T-cell (primary cell): ENCODE measurements at regions not wholly inside any gene's neighbourhood (a gene's known extent, or its start where the extent isn't known, plus 50 kb on each side); places are given as distances from the start of the nearest gene placed in this dataset.

ENCODE experiments used
- ATAC-seq, 4 experiments: fragments of 200-7000 bp in 3 of 4; fragments of 150-1000 bp in 1 of 4; cut with Tn5 transposase; replicated peaks in 1 of 4; 1 replicate in 3 of 4; 2 replicates in 1 of 4; pipeline ENCODE4 v1.10.0; 2021; ENCODE audit warnings: moderate library complexity in 3 of 4, mild to moderate bottlenecking in 2 of 4, moderate number of reproducible peaks in 1 of 4
- CTCF ChIA-PET, 2 donors: fragments of 300-600 bp; sonication (Branson Sonifier 250); formaldehyde crosslinking; loops; one replicate each; lab custom pipeline; 2022; ENCODE audit warnings: antibody characterized with exemption in 2 of 2; lab: Charles Lee
- POLR2A ChIA-PET, 2 donors: fragments of 300-600 bp; sonication (Branson Sonifier 250); formaldehyde crosslinking; loops; one replicate each; lab custom pipeline; 2022; ENCODE audit warnings: antibody characterized with exemption in 2 of 2; lab: Charles Lee
- DNase-seq, 35 experiments: peaks; one replicate each; pipeline versions ENCODE4 v3.0.0 to v3.0.0-alpha.2; 2013 to 2023
- H3K27ac ChIP-seq: one replicate; pipeline ENCODE4 v1.5.1; 2013; ENCODE audit warnings: low read length
- H3K27me3 ChIP-seq, 2 experiments: replicated peaks in 1 of 2; 1 replicate in 1 of 2; 2 replicates in 1 of 2; pipeline versions ENCODE4 v1.6.1 to v1.7.0; 2013; ENCODE audit warnings: low read length in 1 of 2, mixed read lengths in 1 of 2; ENCODE audit not compliant: control insufficient read depth in 2 of 2, insufficient read depth in 2 of 2; ENCODE audit errors: extremely low read depth in 1 of 2
- H3K36me3 ChIP-seq, 2 donors: 1 replicate in 1 of 2; 2 replicates in 1 of 2; pipeline versions ENCODE4 v1.6.1 to v1.7.0; 2013; ENCODE audit warnings: low read length in 1 of 2; ENCODE audit not compliant: control insufficient read depth in 2 of 2, insufficient read depth in 1 of 2; ENCODE audit errors: extremely low read depth in 1 of 2
- H3K4me1 ChIP-seq, 2 experiments: 1 replicate in 1 of 2; 2 replicates in 1 of 2; pipeline versions ENCODE4 v1.6.1 to v1.7.0; 2013; ENCODE audit warnings: low read length in 2 of 2, mixed read lengths in 1 of 2; ENCODE audit not compliant: insufficient read depth in 2 of 2, control insufficient read depth in 1 of 2; ENCODE audit errors: extremely low read depth in 1 of 2
- H3K4me3 ChIP-seq, 2 donors: 1 replicate in 1 of 2; 2 replicates in 1 of 2; pipeline versions ENCODE4 v1.5.1 to v1.7.0; 2013; ENCODE audit warnings: mild to moderate bottlenecking in 2 of 2, low read length in 1 of 2, moderate library complexity in 1 of 2; ENCODE audit not compliant: control insufficient read depth in 1 of 2; ENCODE audit errors: extremely low read depth in 1 of 2
- H3K9me3 ChIP-seq: 2 replicates; pipeline ENCODE4 v1.7.0; 2013
- H3K27ac Mint-ChIP-seq, 2 donors: one replicate each; pipeline ENCODE4 v1.8.0; 2020 to 2021; ENCODE audit warnings: mild to moderate bottlenecking in 2 of 2, mixed read lengths in 2 of 2
- H3K27me3 Mint-ChIP-seq, 2 donors: one replicate each; pipeline ENCODE4 v1.8.0; 2021 to 2022; ENCODE audit warnings: mixed read lengths in 2 of 2
- H3K36me3 Mint-ChIP-seq: one replicate; pipeline ENCODE4 v1.8.0; 2021; ENCODE audit warnings: mixed read lengths
- H3K4me1 Mint-ChIP-seq, 3 donors: one replicate each; pipeline ENCODE4 v1.8.0; 2020 to 2022; ENCODE audit warnings: mixed read lengths in 3 of 3, mild to moderate bottlenecking in 1 of 3
- H3K4me3 Mint-ChIP-seq, 3 donors: one replicate each; pipeline ENCODE4 v1.8.0; 2020 to 2022; ENCODE audit warnings: mild to moderate bottlenecking in 3 of 3, mixed read lengths in 3 of 3, moderate library complexity in 3 of 3
- H3K9me3 Mint-ChIP-seq, 3 donors: one replicate each; pipeline ENCODE4 v1.8.0; 2020 to 2022; ENCODE audit warnings: mixed read lengths in 3 of 3
- WGBS: methylation state at CpG from one replicate; pipeline ENCODE4 v1.1.5; 2013; ENCODE audit warnings: missing lambda C conversion rate; ENCODE audit not compliant: insufficient coverage; 5-methylcytosine and 5-hydroxymethylcytosine counted together

DNA sequence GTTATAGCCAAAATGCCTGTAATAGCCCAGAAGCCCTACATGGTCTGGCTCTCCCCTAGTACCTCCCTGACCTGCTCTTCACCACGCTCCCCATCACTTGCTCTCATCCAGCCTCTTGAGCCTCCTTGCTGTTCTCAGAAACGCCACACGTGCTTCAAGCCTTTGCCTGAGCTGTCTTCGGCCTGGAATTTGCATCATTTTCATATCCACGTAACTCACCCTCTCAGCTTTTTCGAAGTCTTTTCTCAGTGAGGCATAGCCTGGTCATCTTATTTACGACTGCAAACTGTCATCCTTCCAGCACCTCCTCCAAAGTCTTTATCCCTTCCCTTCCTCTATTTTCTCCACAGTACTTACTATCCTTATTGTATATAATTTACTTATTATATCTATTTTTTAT, 151.0 kb upstream of the AHR start:
- no peaks in the 10 kb centered on the region for H3K9me3 Mint-ChIP-seq

DNA sequence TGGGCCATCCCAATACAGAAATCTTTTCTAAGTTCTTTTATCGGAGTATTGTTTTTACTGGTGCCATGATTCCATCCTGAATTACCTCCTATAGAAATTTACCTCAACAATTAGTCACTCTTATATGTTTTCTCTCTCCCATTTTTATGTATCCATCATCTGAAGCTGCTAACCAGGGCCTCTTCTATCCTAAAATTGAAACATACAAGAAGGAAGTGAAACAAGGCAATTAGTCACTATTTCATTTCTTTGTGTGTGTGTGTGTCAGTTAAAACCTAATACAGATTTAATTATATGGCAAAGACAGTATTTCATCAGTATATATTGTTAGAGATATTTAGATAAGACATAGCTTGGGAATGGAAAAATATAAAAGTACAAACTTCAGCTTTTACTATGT, 148.4 kb upstream of the AHR start:
- Mint-ChIP-seq H3K4me3 (no peak overlapping the region), H3K4me1 (peaks cover 9 to 23% (median 22%) of the 10 kb centered on the region in 3 donors), H3K27me3 (no peaks in the 10 kb centered on the region), H3K9me3 (no peaks in the 10 kb centered on the region), H3K27ac (no peak overlapping the region), H3K36me3 (no peaks in the 10 kb centered on the region)
- Histone ChIP-seq H3K27ac (no peak overlapping the region), H3K36me3 (no peaks in the 10 kb centered on the region), H3K4me3 (no peak overlapping the region), H3K27me3 (no peaks in the 10 kb centered on the region), H3K4me1 (no peaks in the 10 kb centered on the region), H3K9me3 (no peaks in the 10 kb centered on the region)
- DNase-seq (no peak), ATAC-seq (no peak)
- CTCF ChIA-PET: no interaction called here
- WGBS: no CpG with 5 or more reads among the region's 1 CpG
- POLR2A ChIA-PET: interaction anchor here in 1 of 2 donors (0.5 kb wide), 1 partner anchor 83 kb away, joined by 3 read pairs; no protein-coding TSS in a partner anchor

More for the DNA sequence above, 151.0 kb upstream of the AHR start:
- Histone ChIP-seq H3K4me3 (no peak overlapping the region), H3K27me3 (no peaks in the 10 kb centered on the region), H3K4me1 (peaks cover 4 to 6% of the 10 kb centered on the region in 2 experiments), H3K36me3 (no peaks in the 10 kb centered on the region), H3K9me3 (no peaks in the 10 kb centered on the region), H3K27ac (no peak overlapping the region)
- H3K36me3 Mint-ChIP-seq: no peaks in the 10 kb centered on the region
- H3K27me3 Mint-ChIP-seq: no peaks in the 10 kb centered on the region
- no peak overlapping the region for H3K27ac Mint-ChIP-seq
- POLR2A ChIA-PET: no interaction called here
- ATAC-seq (no peak), DNase-seq (no peak)
- 96% methylated on average over 6 of the region's 7 CpGs for WGBS
- H3K4me1 Mint-ChIP-seq: peaks cover 34 to 36% (median 35%) of the 10 kb centered on the region in 3 donors
- CTCF ChIA-PET: interaction anchor here in 1 of 2 donors (0.5 kb wide), 1 partner anchor 120 kb away, joined by 3 read pairs; no protein-coding TSS in a partner anchor
- H3K4me3 Mint-ChIP-seq: no peak overlapping the region

- ATAC-seq: no peak
- no peak overlapping the region for H3K27ac Mint-ChIP-seq
Measured at GRCh38 chr7:17152721-17153120, 145.7 kb upstream of the AHR start.

GRCh38 chr7:17153536-17153935, 144.9 kb upstream of the AHR start:
- no peaks in the 10 kb centered on the region for H3K27me3 Mint-ChIP-seq
- H3K36me3 Mint-ChIP-seq: no peaks in the 10 kb centered on the region
- no peak overlapping the region for H3K4me3 Mint-ChIP-seq
- peaks cover 0 to 17% (median 16%) of the 10 kb centered on the region in 3 donors for H3K4me1 Mint-ChIP-seq
- Histone ChIP-seq H3K9me3 (no peaks in the 10 kb centered on the region), H3K27me3 (no peaks in the 10 kb centered on the region), H3K27ac (no peak overlapping the region), H3K4me1 (no peaks in the 10 kb centered on the region), H3K4me3 (no peak overlapping the region), H3K36me3 (no peaks in the 10 kb centered on the region)
- ATAC-seq: no peak
- no CpG with 5 or more reads among the region's 3 CpGs for WGBS
- no peak overlapping the region for H3K27ac Mint-ChIP-seq
- CTCF ChIA-PET: interaction anchor here in 1 of 2 donors (0.7 to 1.4 kb wide), 2 partner anchors 9 to 304 kb away, joined by 3 read pairs; no protein-coding TSS in a partner anchor
- H3K9me3 Mint-ChIP-seq: no peaks in the 10 kb centered on the region
- POLR2A ChIA-PET: interaction anchor here in 1 of 2 donors (0.8 kb wide), 1 partner anchor 1127 kb away, joined by 10 read pairs; no protein-coding TSS in a partner anchor
- DNase-seq: no peak

More at GRCh38 chr7:17152721-17153120, 145.7 kb upstream of the AHR start:
- H3K4me3 Mint-ChIP-seq: no peak overlapping the region
- no peaks in the 10 kb centered on the region for H3K4me1 ChIP-seq
- WGBS: no CpG with 5 or more reads among the region's 4 CpGs
- no peaks in the 10 kb centered on the region for H3K9me3 ChIP-seq
- ChIA-PET POLR2A (interaction anchor here in 1 of 2 donors (0.6 kb wide), 1 partner anchor 952 kb away, joined by 3 read pairs; no protein-coding TSS in a partner anchor), CTCF (interaction anchor here in 1 of 2 donors (1.4 kb wide), 1 partner anchor 8 kb away, joined by 3 read pairs; no protein-coding TSS in a partner anchor)
- no peaks in the 10 kb centered on the region for H3K36me3 ChIP-seq
- no peaks in the 10 kb centered on the region for H3K36me3 Mint-ChIP-seq
- no peak overlapping the region for H3K4me3 ChIP-seq
- DNase-seq: peak in 4 of 35 experiments; percentile 1 to 31 (median 3)
- H3K27me3 Mint-ChIP-seq: no peaks in the 10 kb centered on the region
- H3K27ac ChIP-seq: no peak overlapping the region
- H3K27me3 ChIP-seq: no peaks in the 10 kb centered on the region
- peaks cover 0 to 15% (median 14%) of the 10 kb centered on the region in 3 donors for H3K4me1 Mint-ChIP-seq
- no peaks in the 10 kb centered on the region for H3K9me3 Mint-ChIP-seq

- no peak for DNase-seq
- Histone ChIP-seq H3K27ac (no peak overlapping the region), H3K27me3 (no peaks in the 10 kb centered on the region), H3K9me3 (no peaks in the 10 kb centered on the region), H3K36me3 (no peaks in the 10 kb centered on the region), H3K4me1 (no peaks in the 10 kb centered on the region), H3K4me3 (no peak overlapping the region)
- Mint-ChIP-seq H3K36me3 (no peaks in the 10 kb centered on the region), H3K4me1 (peaks cover 8 to 28% (median 26%) of the 10 kb centered on the region in 3 donors), H3K27me3 (no peaks in the 10 kb centered on the region), H3K4me3 (no peak overlapping the region), H3K9me3 (no peaks in the 10 kb centered on the region), H3K27ac (no peak overlapping the region)
- ChIA-PET CTCF (no interaction called here), POLR2A (no interaction called here)
- no peak for ATAC-seq
Measured at GRCh38 chr7:17155529-17155928, 142.9 kb upstream of the AHR start.

DNA sequence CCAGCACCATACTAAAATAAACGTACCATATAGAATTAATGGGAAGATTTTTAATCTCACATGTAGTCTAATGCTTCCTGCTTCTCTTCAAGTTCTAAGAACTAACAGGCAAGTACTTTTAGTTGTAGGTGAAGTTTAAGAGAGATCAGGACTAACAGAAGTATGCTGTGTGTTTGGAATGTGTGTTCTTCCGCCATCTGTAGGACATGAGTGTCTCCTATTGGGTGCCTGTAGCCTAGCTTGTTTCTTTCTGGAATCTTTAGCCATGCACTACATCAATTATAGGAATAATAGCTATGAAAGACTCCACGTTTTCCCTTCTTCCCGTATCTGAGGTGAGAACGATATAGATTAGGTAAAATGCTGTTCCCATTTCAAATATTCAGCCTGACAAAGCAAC, 140.2 kb upstream of the AHR start:
- WGBS: no CpG with 5 or more reads among the region's 5 CpGs
- ChIA-PET POLR2A (interaction anchor here in 1 of 2 donors (0.7 kb wide), 1 partner anchor 14 kb away, joined by 4 read pairs; no protein-coding TSS in a partner anchor), CTCF (no interaction called here)
- no peaks in the 10 kb centered on the region for H3K27me3 ChIP-seq
- H3K4me3 ChIP-seq: no peak overlapping the region
- Mint-ChIP-seq H3K9me3 (no peaks in the 10 kb centered on the region), H3K4me3 (no peak overlapping the region), H3K27ac (no peak overlapping the region), H3K27me3 (no peaks in the 10 kb centered on the region), H3K4me1 (peaks cover 18 to 34% (median 31%) of the 10 kb centered on the region in 3 donors), H3K36me3 (peaks cover 4% of the 10 kb centered on the region)
- H3K27ac ChIP-seq: no peak overlapping the region
- DNase-seq (no peak), ATAC-seq (no peak)
- H3K36me3 ChIP-seq: no peaks in the 10 kb centered on the region
- no peaks in the 10 kb centered on the region for H3K9me3 ChIP-seq
- no peaks in the 10 kb centered on the region for H3K4me1 ChIP-seq
